Upper lobe of left lung (tissue), 6 donors: ENCODE measurements at regions not wholly inside any gene's neighbourhood (a gene's known extent, or its start where the extent isn't known, plus 50 kb on each side); places are given as distances from the start of the nearest gene placed in this dataset.

Experiments used
- ATAC-seq, 2 donors: fragments of 200-7000 bp; cut with Tn5 transposase; one replicate each; pipeline ENCODE4 v1.9.1; 2022; ENCODE audit warnings: mild to moderate bottlenecking in 2 of 2, moderate library complexity in 2 of 2; ENCODE audit not compliant: low FRiP score in 2 of 2
- DNase-seq, 2 donors: peaks; one replicate each; pipeline ENCODE4 v3.0.0-alpha.2; 2019 to 2020
- H3K27ac ChIP-seq, 4 donors: fragments of 200-600 bp; sonication (generic); one replicate each; pipeline ENCODE4 v1.5.1; 2016 to 2019
- H3K27me3 ChIP-seq, 4 donors: fragments of 200-600 bp; sonication (generic); one replicate each; pipeline ENCODE4 v1.5.1; 2017 to 2019
- H3K36me3 ChIP-seq, 4 donors: fragments of 200-600 bp; sonication (generic); one replicate each; pipeline ENCODE4 v1.5.1; 2016 to 2019
- H3K4me1 ChIP-seq, 4 donors: fragments of 200-600 bp; sonication (generic); one replicate each; pipeline ENCODE4 v1.5.1; 2018 to 2019
- H3K4me3 ChIP-seq, 4 donors: fragments of 200-600 bp; sonication (generic); one replicate each; pipeline ENCODE4 v1.5.1; 2017 to 2019; ENCODE audit warnings: mild to moderate bottlenecking in 2 of 4, moderate library complexity in 1 of 4
- H3K9me3 ChIP-seq, 4 donors: fragments of 200-600 bp; sonication (generic); one replicate each; pipeline ENCODE4 v1.5.1; 2018 to 2019
- CTCF ChIP-seq, 6 experiments: fragments of 450-650 bp in 4 of 6; fragments of 200-600 bp in 2 of 6; sonication (generic) in 2 of 6; IDR thresholded peaks; one replicate each; pipeline ENCODE4 v1.5.1; 2016 to 2019; ENCODE audit warnings: antibody characterized with exemption in 6 of 6
- EP300 ChIP-seq, 4 donors: sonication (generic); formaldehyde crosslinking; IDR thresholded peaks; one replicate each; pipeline ENCODE4 v1.5.1; 2017; ENCODE audit warnings: antibody characterized with exemption in 4 of 4, control low read depth in 2 of 4
- POLR2A ChIP-seq, 4 donors: fragments of 450-650 bp; IDR thresholded peaks; one replicate each; pipeline ENCODE4 v1.5.1; 2016 to 2017; ENCODE audit warnings: antibody characterized with exemption in 4 of 4, mild to moderate bottlenecking in 2 of 4
- POLR2AphosphoS5 ChIP-seq, 2 donors: sonication (generic); formaldehyde crosslinking; IDR thresholded peaks; one replicate each; pipeline ENCODE4 v1.5.1; 2017; ENCODE audit warnings: antibody characterized with exemption in 2 of 2
- WGBS, 2 donors: methylation state at CpG; one replicate each; pipeline ENCODE4 v1.1.5; 2017 to 2018; 5-methylcytosine and 5-hydroxymethylcytosine counted together
- donor health status: DM: no; HTN: no; CAD: no; lungs with moderate emphysema.
- donor health status: DM: no; HTN: yes; CAD: no; lungs with severe emphysema.

- Histone ChIP-seq H3K4me3 (no peak overlapping the region), H3K27me3 (no peaks in the 10 kb centered on the region), H3K9me3 (no peaks in the 10 kb centered on the region), H3K4me1 (no peaks in the 10 kb centered on the region), H3K27ac (no peak overlapping the region), H3K36me3 (no peaks in the 10 kb centered on the region)
- no peak for DNase-seq
- 66 to 79% methylated on average over 4 of the region's 4 CpGs for WGBS, 2 donors
- TF ChIP-seq POLR2AphosphoS5 (IDR thresholded peaks at IDR 0.05) (no peak), EP300 (IDR thresholded peaks at IDR 0.05) (no peak), CTCF (IDR thresholded peaks at IDR 0.05) (no peak), POLR2A (IDR thresholded peaks at IDR 0.05) (no peak)
- ATAC-seq = no peak
Measured at GRCh38 chr3:44041726-44042125, 200.0 kb upstream of the TOPAZ1 start.

- Histone ChIP-seq H3K9me3 (no peaks in the 10 kb centered on the region), H3K27ac (no peak overlapping the region), H3K4me1 (no peaks in the 10 kb centered on the region), H3K27me3 (no peaks in the 10 kb centered on the region), H3K36me3 (no peaks in the 10 kb centered on the region), H3K4me3 (no peak overlapping the region)
- DNase-seq = no peak
- TF ChIP-seq CTCF (IDR thresholded peaks at IDR 0.05) (no peak), POLR2AphosphoS5 (IDR thresholded peaks at IDR 0.05) (no peak), POLR2A (IDR thresholded peaks at IDR 0.05) (no peak), EP300 (IDR thresholded peaks at IDR 0.05) (no peak)
- ATAC-seq = no peak
- 76 to 87% methylated on average over 4 of the region's 4 CpGs for WGBS, 2 donors
Measured at GRCh38 chr3:44042772-44043171, 198.9 kb upstream of the TOPAZ1 start.

- peak in 1 of 2 donors; percentile 67 for DNase-seq
- TF ChIP-seq POLR2A (IDR thresholded peaks at IDR 0.05) (no peak), POLR2AphosphoS5 (IDR thresholded peaks at IDR 0.05) (no peak), CTCF (IDR thresholded peaks at IDR 0.05) (no peak), EP300 (IDR thresholded peaks at IDR 0.05) (no peak)
- no peaks in the 10 kb centered on the region for H3K36me3 ChIP-seq
- no peaks in the 10 kb centered on the region for H3K4me1 ChIP-seq
- no peak for ATAC-seq
- H3K4me3 ChIP-seq = no peak overlapping the region
- no peaks in the 10 kb centered on the region for H3K27me3 ChIP-seq
- 17 to 25% methylated on average over 4 of the region's 4 CpGs for WGBS, 2 donors
- no peaks in the 10 kb centered on the region for H3K9me3 ChIP-seq
- H3K27ac ChIP-seq = no peak overlapping the region
Measured at GRCh38 chr3:44045476-44046275, 196.0 kb upstream of the TOPAZ1 start.

- DNase-seq (no peak), ATAC-seq (no peak)
- 51 to 85% methylated on average over 3 of the region's 3 CpGs for WGBS, 2 donors
- Histone ChIP-seq H3K9me3 (no peaks in the 10 kb centered on the region), H3K4me1 (no peaks in the 10 kb centered on the region), H3K27me3 (no peaks in the 10 kb centered on the region), H3K27ac (peak overlapping the region in 2 of 4 donors; percentile 32 to 40), H3K4me3 (no peak overlapping the region), H3K36me3 (no peaks in the 10 kb centered on the region)
- TF ChIP-seq CTCF (IDR thresholded peaks at IDR 0.05) (no peak), EP300 (IDR thresholded peaks at IDR 0.05) (no peak), POLR2AphosphoS5 (IDR thresholded peaks at IDR 0.05) (no peak), POLR2A (IDR thresholded peaks at IDR 0.05) (no peak)
Measured at GRCh38 chr3:44047796-44048195, 193.9 kb upstream of the TOPAZ1 start.
